ENCODE measurements at regions not wholly inside any gene's neighbourhood (a gene's known extent, or its start where the extent isn't known, plus 50 kb on each side); places are given as distances from the start of the nearest gene placed in this dataset.

GRCh38 chr7:94738071-94738470 is 82.1 kb upstream of the SGCE start:
- no peak overlapping the region for H3T11ph ChIP-seq (ENCODE audit: low read length)
- no peak overlapping the region for H4K8ac ChIP-seq (replicated peaks; ENCODE audit: insufficient read length, low read depth, low read length)
- H2BK5ac ChIP-seq (ENCODE audit: insufficient read length, low read length): no peak overlapping the region
- no peaks in the 10 kb centered on the region for H3K4me1 Mint-ChIP-seq
- H2BK120ac ChIP-seq (ENCODE audit: low read depth, low read length, poor library complexity, severe bottlenecking): no peak overlapping the region
- H4K5ac ChIP-seq (ENCODE audit: insufficient read length, low read depth, low read length): no peak overlapping the region
- H2AK5ac ChIP-seq (ENCODE audit: insufficient read length, low read length): no peak overlapping the region
- no peak overlapping the region for H2BK15ac ChIP-seq (ENCODE audit: low read depth, low read length)
- no peak overlapping the region for H2BK12ac ChIP-seq (ENCODE audit: insufficient read length, low read depth, low read length)
- no peak overlapping the region for H2BK20ac ChIP-seq (ENCODE audit: low read depth, low read length, poor library complexity, severe bottlenecking)
- H3K27me3 ChIP-seq (ENCODE audit: insufficient read depth, low read length): no peaks in the 10 kb centered on the region
- no peaks in the 10 kb centered on the region for H3K9me3 ChIP-seq (ENCODE audit: control insufficient read depth, low read depth, low read length)
- no peak overlapping the region for H3K27ac Mint-ChIP-seq
- no peak overlapping the region for H3K14ac ChIP-seq (ENCODE audit: insufficient read depth, low read length)
- H3K79me2 ChIP-seq (ENCODE audit: insufficient read depth, low read length): no peaks in the 10 kb centered on the region
- H3K27ac ChIP-seq (ENCODE audit: insufficient read length, low read depth, low read length): no peak overlapping the region
- no peaks in the 10 kb centered on the region for H3K36me3 Mint-ChIP-seq (ENCODE audit: insufficient read depth in 1 of 3, low read depth in 3 of 3)
- WGBS (ENCODE audit: extremely low coverage, insufficient read length, low lambda C conversion rate): no CpG with 5 or more reads among the region's 1 CpG
- H3K4ac ChIP-seq (ENCODE audit: low read depth, low read length): no peak overlapping the region
- no peaks in the 10 kb centered on the region for H4K20me1 ChIP-seq (ENCODE audit: control insufficient read depth, insufficient read depth, insufficient read length)
- no peak overlapping the region for H3K23ac ChIP-seq (ENCODE audit: insufficient read length, low read depth, low read length)
- no peak for TF ChIP-seq CTCF (conservative IDR thresholded peaks at IDR 0.05)
- H3K4me3 Mint-ChIP-seq: no peak overlapping the region
- H2AFZ ChIP-seq (ENCODE audit: low read length): no peak overlapping the region
- no peaks in the 10 kb centered on the region for H3K27me3 Mint-ChIP-seq (ENCODE audit: low read depth)
- H3K4me1 ChIP-seq (ENCODE audit: insufficient read depth, low read length): no peaks in the 10 kb centered on the region
- no peaks in the 10 kb centered on the region for H3K79me1 ChIP-seq (ENCODE audit: insufficient read depth, low read depth, low read length, poor library complexity, severe bottlenecking)
- H4K91ac ChIP-seq (ENCODE audit: insufficient read length, low read depth, low read length): no peak overlapping the region
- H3K9ac ChIP-seq (ENCODE audit: extremely low read depth, insufficient read length, low read length): no peak overlapping the region
- no peak overlapping the region for H3K18ac ChIP-seq (ENCODE audit: insufficient read length, low read depth, low read length)
- H3K9me3 Mint-ChIP-seq: no peaks in the 10 kb centered on the region; a peak in 1 of 5 replicates
- DNase-seq: no peak
- no peak overlapping the region for H3K56ac ChIP-seq (ENCODE audit: insufficient read length, low read depth, low read length)
- no peaks in the 10 kb centered on the region for H3K23me2 ChIP-seq (ENCODE audit: insufficient read length, low read depth, low read length, poor library complexity, severe bottlenecking)
- H3K4me2 ChIP-seq (ENCODE audit: insufficient read depth, insufficient read length, low read length): no peak overlapping the region
